ENCODE measurements at regions not wholly inside any gene's neighbourhood (a gene's known extent, or its start where the extent isn't known, plus 50 kb on each side); places are given as distances from the start of the nearest gene placed in this dataset.

DNA sequence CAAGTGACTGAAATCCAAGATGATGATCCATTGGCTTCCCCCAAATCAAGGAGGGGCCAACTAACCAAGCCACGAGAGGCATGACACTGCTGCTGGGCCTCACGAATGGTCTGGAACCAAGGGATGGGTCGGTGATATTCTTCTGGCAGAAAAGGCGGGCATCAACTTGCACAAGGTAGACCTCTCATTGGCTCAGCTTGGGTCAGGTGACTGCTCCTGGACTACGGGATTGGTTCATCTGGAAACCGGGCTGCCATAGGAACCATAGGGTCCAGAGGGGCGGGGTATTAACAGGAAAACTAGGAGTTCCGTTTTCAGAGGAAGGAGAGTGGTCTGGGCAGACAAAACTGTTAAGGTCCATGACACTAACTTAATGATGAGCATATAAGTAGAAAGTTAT is 100.9 kb downstream of the TFAP2C start:
- no peak overlapping the region for H3K56ac ChIP-seq (ENCODE audit: insufficient read length, low read depth, low read length)
- H2AK5ac ChIP-seq (ENCODE audit: insufficient read length, low read length), result no peak overlapping the region
- H2BK20ac ChIP-seq (ENCODE audit: low read depth, low read length, poor library complexity, severe bottlenecking), result no peak overlapping the region
- H2BK15ac ChIP-seq (ENCODE audit: low read depth, low read length), result no peak overlapping the region
- no peak overlapping the region for H3K23ac ChIP-seq (ENCODE audit: insufficient read length, low read depth, low read length)
- H4K91ac ChIP-seq (ENCODE audit: insufficient read length, low read depth, low read length), result no peak overlapping the region
- no peak overlapping the region for H3K4me2 ChIP-seq (ENCODE audit: insufficient read depth, insufficient read length, low read length)
- no peak overlapping the region for H2AFZ ChIP-seq (ENCODE audit: low read length)
- no peak overlapping the region for H3K27ac ChIP-seq (ENCODE audit: insufficient read length, low read depth, low read length)
- no peaks in the 10 kb centered on the region for H3K23me2 ChIP-seq (ENCODE audit: insufficient read length, low read depth, low read length, poor library complexity, severe bottlenecking)
- H3K36me3 Mint-ChIP-seq (ENCODE audit: insufficient read depth in 1 of 3, low read depth in 3 of 3), result no peaks in the 10 kb centered on the region; a peak in 1 of 7 replicates
- no peaks in the 10 kb centered on the region; the same call in 1 of the 2 replicates for H3K4me1 ChIP-seq (ENCODE audit: insufficient read depth, low read length)
- H3K18ac ChIP-seq (ENCODE audit: insufficient read length, low read depth, low read length), result no peak overlapping the region
- no CpG with 5 or more reads among the region's 8 CpGs for WGBS (ENCODE audit: extremely low coverage, insufficient read length, low lambda C conversion rate)
- no peak overlapping the region for H4K5ac ChIP-seq (ENCODE audit: insufficient read length, low read depth, low read length)
- H3K4me1 Mint-ChIP-seq, result peaks cover 25% of the 10 kb centered on the region in 2 experiments
- H4K20me1 ChIP-seq (ENCODE audit: control insufficient read depth, insufficient read depth, insufficient read length), result no peaks in the 10 kb centered on the region
- no peaks in the 10 kb centered on the region for H3K79me2 ChIP-seq (ENCODE audit: insufficient read depth, low read length)
- H2BK12ac ChIP-seq (ENCODE audit: insufficient read length, low read depth, low read length), result no peak overlapping the region
- H3K9me3 Mint-ChIP-seq, result no peaks in the 10 kb centered on the region; a peak in 2 of 5 replicates
- no peak overlapping the region for H3K4ac ChIP-seq (ENCODE audit: low read depth, low read length)
- H4K8ac ChIP-seq (replicated peaks; ENCODE audit: insufficient read length, low read depth, low read length), result no peak overlapping the region
- H2BK120ac ChIP-seq (ENCODE audit: low read depth, low read length, poor library complexity, severe bottlenecking), result no peak overlapping the region
- no peak overlapping the region for H2BK5ac ChIP-seq (ENCODE audit: insufficient read length, low read length)
- no peak overlapping the region for H3K14ac ChIP-seq (ENCODE audit: insufficient read depth, low read length)
- H3K27me3 Mint-ChIP-seq (ENCODE audit: low read depth), result peaks cover 2% of the 10 kb centered on the region
- H3K79me1 ChIP-seq (ENCODE audit: insufficient read depth, low read depth, low read length, poor library complexity, severe bottlenecking), result no peaks in the 10 kb centered on the region
- TF ChIP-seq, protein P1, sequence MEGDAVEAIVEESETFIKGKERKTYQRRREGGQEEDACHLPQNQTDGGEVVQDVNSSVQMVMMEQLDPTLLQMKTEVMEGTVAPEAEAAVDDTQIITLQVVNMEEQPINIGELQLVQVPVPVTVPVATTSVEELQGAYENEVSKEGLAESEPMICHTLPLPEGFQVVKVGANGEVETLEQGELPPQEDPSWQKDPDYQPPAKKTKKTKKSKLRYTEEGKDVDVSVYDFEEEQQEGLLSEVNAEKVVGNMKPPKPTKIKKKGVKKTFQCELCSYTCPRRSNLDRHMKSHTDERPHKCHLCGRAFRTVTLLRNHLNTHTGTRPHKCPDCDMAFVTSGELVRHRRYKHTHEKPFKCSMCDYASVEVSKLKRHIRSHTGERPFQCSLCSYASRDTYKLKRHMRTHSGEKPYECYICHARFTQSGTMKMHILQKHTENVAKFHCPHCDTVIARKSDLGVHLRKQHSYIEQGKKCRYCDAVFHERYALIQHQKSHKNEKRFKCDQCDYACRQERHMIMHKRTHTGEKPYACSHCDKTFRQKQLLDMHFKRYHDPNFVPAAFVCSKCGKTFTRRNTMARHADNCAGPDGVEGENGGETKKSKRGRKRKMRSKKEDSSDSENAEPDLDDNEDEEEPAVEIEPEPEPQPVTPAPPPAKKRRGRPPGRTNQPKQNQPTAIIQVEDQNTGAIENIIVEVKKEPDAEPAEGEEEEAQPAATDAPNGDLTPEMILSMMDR (conservative IDR thresholded peaks at IDR 0.05), result no peak
- DNase-seq, result no peak
- no peaks in the 10 kb centered on the region for H3K9me3 ChIP-seq (ENCODE audit: control insufficient read depth, low read depth, low read length)
- peaks cover 4% of the 10 kb centered on the region; the same call in 1 of the 2 replicates for H3K27me3 ChIP-seq (ENCODE audit: insufficient read depth, low read length)
- H3K27ac Mint-ChIP-seq, result no peak overlapping the region
- no peak overlapping the region for H3K9ac ChIP-seq (ENCODE audit: extremely low read depth, insufficient read length, low read length)
- no peak overlapping the region for H3T11ph ChIP-seq (ENCODE audit: low read length)
- no peak overlapping the region for H3K4me3 Mint-ChIP-seq
